ENCODE measurements at regions not wholly inside any gene's neighbourhood (a gene's known extent, or its start where the extent isn't known, plus 50 kb on each side); places are given as distances from the start of the nearest gene placed in this dataset.
"Not testable (repeated sequence)": the region's sequence is repeated elsewhere in the genome, so short reads cannot be mapped to it uniquely, and the experiment has no call there.

GRCh38 chr18:7178568-7178967 is 52.3 kb upstream of the LRRC30 start:
- POLR2A ChIA-PET; H3K27me3 Mint-ChIP-seq; H3K9me3 Mint-ChIP-seq; H3K36me3 Mint-ChIP-seq (ENCODE audit: low read depth); DNase-seq; ATAC-seq; H3K27ac Mint-ChIP-seq; H3K4me1 Mint-ChIP-seq (ENCODE audit: low read depth); H3K4me3 Mint-ChIP-seq: not testable (repeated sequence)
- intact Hi-C loops (cut with micrococcal nuclease): loop anchor here (5.0 kb wide), 1 partner anchor 256 kb away; no protein-coding TSS in a partner anchor
- CTCF ChIA-PET: interaction anchor here (1.1 kb wide), 1 partner anchor 14 kb away, joined by 3 read pairs; no protein-coding TSS in a partner anchor

- H3K4me3 Mint-ChIP-seq: no peak overlapping the region
- H3K27ac Mint-ChIP-seq: no peak overlapping the region
- H3K9me3 Mint-ChIP-seq: peaks cover 4% of the 10 kb centered on the region
- TF ChIP-seq, protein P1, sequence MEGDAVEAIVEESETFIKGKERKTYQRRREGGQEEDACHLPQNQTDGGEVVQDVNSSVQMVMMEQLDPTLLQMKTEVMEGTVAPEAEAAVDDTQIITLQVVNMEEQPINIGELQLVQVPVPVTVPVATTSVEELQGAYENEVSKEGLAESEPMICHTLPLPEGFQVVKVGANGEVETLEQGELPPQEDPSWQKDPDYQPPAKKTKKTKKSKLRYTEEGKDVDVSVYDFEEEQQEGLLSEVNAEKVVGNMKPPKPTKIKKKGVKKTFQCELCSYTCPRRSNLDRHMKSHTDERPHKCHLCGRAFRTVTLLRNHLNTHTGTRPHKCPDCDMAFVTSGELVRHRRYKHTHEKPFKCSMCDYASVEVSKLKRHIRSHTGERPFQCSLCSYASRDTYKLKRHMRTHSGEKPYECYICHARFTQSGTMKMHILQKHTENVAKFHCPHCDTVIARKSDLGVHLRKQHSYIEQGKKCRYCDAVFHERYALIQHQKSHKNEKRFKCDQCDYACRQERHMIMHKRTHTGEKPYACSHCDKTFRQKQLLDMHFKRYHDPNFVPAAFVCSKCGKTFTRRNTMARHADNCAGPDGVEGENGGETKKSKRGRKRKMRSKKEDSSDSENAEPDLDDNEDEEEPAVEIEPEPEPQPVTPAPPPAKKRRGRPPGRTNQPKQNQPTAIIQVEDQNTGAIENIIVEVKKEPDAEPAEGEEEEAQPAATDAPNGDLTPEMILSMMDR (IDR thresholded peaks at IDR 0.05): peak; percentile 38
- DNase-seq (peak; percentile 40), ATAC-seq (no peak)
- no peaks in the 10 kb centered on the region for H3K27me3 Mint-ChIP-seq
- CTCF ChIA-PET: interaction anchor here (1.0 to 2.5 kb wide), 4 partner anchors 12 to 257 kb away, joined by 3 to 9 read pairs (median 6); no protein-coding TSS in a partner anchor
- intact Hi-C loops (cut with micrococcal nuclease): loop anchor here (5.0 kb wide), 1 partner anchor 255 kb away; no protein-coding TSS in a partner anchor
- no peaks in the 10 kb centered on the region for H3K4me1 Mint-ChIP-seq (ENCODE audit: low read depth)
- POLR2A ChIA-PET: no interaction called here
- H3K36me3 Mint-ChIP-seq (ENCODE audit: low read depth): no peaks in the 10 kb centered on the region
These were observed 53.7 kb upstream of the LRRC30 start for GRCh38 chr18:7177116-7177744.

- Mint-ChIP-seq H3K27me3 (no peaks in the 10 kb centered on the region), H3K9me3 (no peaks in the 10 kb centered on the region), H3K36me3 (ENCODE audit: low read depth) (no peaks in the 10 kb centered on the region), H3K4me1 (ENCODE audit: low read depth) (no peaks in the 10 kb centered on the region), H3K4me3 (no peak overlapping the region), H3K27ac (no peak overlapping the region)
- intact Hi-C loops (cut with micrococcal nuclease): loop anchor here (5.0 kb wide), 1 partner anchor 252 kb away; no protein-coding TSS in a partner anchor
- no peak for DNase-seq
- ChIA-PET CTCF (interaction anchor here (0.6 to 0.8 kb wide), 2 partner anchors 18 to 255 kb away, joined by 3 read pairs; no protein-coding TSS in a partner anchor), POLR2A (no interaction called here)
- no peak for ATAC-seq
- TF ChIP-seq, protein P1 (IDR thresholded peaks at IDR 0.05): no peak
These were observed 56.4 kb upstream of the LRRC30 start for GRCh38 chr18:7174344-7175095.

GRCh38 chr18:7173216-7173615 is 55.6 kb upstream of the LAMA1 start:
- Mint-ChIP-seq H3K4me1 (ENCODE audit: low read depth) (no peaks in the 10 kb centered on the region), H3K9me3 (no peaks in the 10 kb centered on the region), H3K36me3 (ENCODE audit: low read depth) (no peaks in the 10 kb centered on the region), H3K27me3 (no peaks in the 10 kb centered on the region), H3K4me3 (no peak overlapping the region), H3K27ac (no peak overlapping the region)
- CTCF ChIA-PET: no interaction called here
- ATAC-seq (no peak), DNase-seq (no peak)
- intact Hi-C loops (cut with micrococcal nuclease): no loop called here
- TF ChIP-seq, protein P1 (IDR thresholded peaks at IDR 0.05): no peak
- POLR2A ChIA-PET: no interaction called here

- Mint-ChIP-seq H3K4me3 (no peak overlapping the region), H3K27me3 (no peaks in the 10 kb centered on the region), H3K36me3 (ENCODE audit: low read depth) (no peaks in the 10 kb centered on the region), H3K27ac (no peak overlapping the region), H3K4me1 (ENCODE audit: low read depth) (no peaks in the 10 kb centered on the region), H3K9me3 (no peaks in the 10 kb centered on the region)
- ATAC-seq: no peak
- ChIA-PET CTCF (no interaction called here), POLR2A (no interaction called here)
- no peak for DNase-seq
- intact Hi-C loops (cut with micrococcal nuclease): no loop called here
- TF ChIP-seq, protein P1 (IDR thresholded peaks at IDR 0.05): no peak
These were observed 55.0 kb upstream of the LAMA1 start for GRCh38 chr18:7172611-7173010.
